Upper lobe of left lung (tissue), 6 donors: ENCODE measurements at regions not wholly inside any gene's neighbourhood (a gene's known extent, or its start where the extent isn't known, plus 50 kb on each side); places are given as distances from the start of the nearest gene placed in this dataset.

Experiments used
- ATAC-seq, 2 donors: fragments of 200-7000 bp; cut with Tn5 transposase; one replicate each; pipeline ENCODE4 v1.9.1; 2022; ENCODE audit warnings: mild to moderate bottlenecking in 2 of 2, moderate library complexity in 2 of 2; ENCODE audit not compliant: low FRiP score in 2 of 2
- DNase-seq, 2 donors: peaks; one replicate each; pipeline ENCODE4 v3.0.0-alpha.2; 2019 to 2020
- H3K27ac ChIP-seq, 4 donors: fragments of 200-600 bp; sonication (generic); one replicate each; pipeline ENCODE4 v1.5.1; 2016 to 2019
- H3K27me3 ChIP-seq, 4 donors: fragments of 200-600 bp; sonication (generic); one replicate each; pipeline ENCODE4 v1.5.1; 2017 to 2019
- H3K36me3 ChIP-seq, 4 donors: fragments of 200-600 bp; sonication (generic); one replicate each; pipeline ENCODE4 v1.5.1; 2016 to 2019
- H3K4me1 ChIP-seq, 4 donors: fragments of 200-600 bp; sonication (generic); one replicate each; pipeline ENCODE4 v1.5.1; 2018 to 2019
- H3K4me3 ChIP-seq, 4 donors: fragments of 200-600 bp; sonication (generic); one replicate each; pipeline ENCODE4 v1.5.1; 2017 to 2019; ENCODE audit warnings: mild to moderate bottlenecking in 2 of 4, moderate library complexity in 1 of 4
- H3K9me3 ChIP-seq, 4 donors: fragments of 200-600 bp; sonication (generic); one replicate each; pipeline ENCODE4 v1.5.1; 2018 to 2019
- CTCF ChIP-seq, 6 experiments: fragments of 450-650 bp in 4 of 6; fragments of 200-600 bp in 2 of 6; sonication (generic) in 2 of 6; IDR thresholded peaks; one replicate each; pipeline ENCODE4 v1.5.1; 2016 to 2019; ENCODE audit warnings: antibody characterized with exemption in 6 of 6
- EP300 ChIP-seq, 4 donors: sonication (generic); formaldehyde crosslinking; IDR thresholded peaks; one replicate each; pipeline ENCODE4 v1.5.1; 2017; ENCODE audit warnings: antibody characterized with exemption in 4 of 4, control low read depth in 2 of 4
- POLR2A ChIP-seq, 4 donors: fragments of 450-650 bp; IDR thresholded peaks; one replicate each; pipeline ENCODE4 v1.5.1; 2016 to 2017; ENCODE audit warnings: antibody characterized with exemption in 4 of 4, mild to moderate bottlenecking in 2 of 4
- POLR2AphosphoS5 ChIP-seq, 2 donors: sonication (generic); formaldehyde crosslinking; IDR thresholded peaks; one replicate each; pipeline ENCODE4 v1.5.1; 2017; ENCODE audit warnings: antibody characterized with exemption in 2 of 2
- WGBS, 2 donors: methylation state at CpG; one replicate each; pipeline ENCODE4 v1.1.5; 2017 to 2018; 5-methylcytosine and 5-hydroxymethylcytosine counted together
- donor health status: DM: no; HTN: no; CAD: no; lungs with moderate emphysema.
- donor health status: DM: no; HTN: yes; CAD: no; lungs with severe emphysema.

GRCh38 chr3:177515786-177516157 lies 318.5 kb upstream of the TBL1XR1 start:
- no peak for ATAC-seq
- Histone ChIP-seq H3K27me3 (no peaks in the 10 kb centered on the region), H3K4me3 (no peak overlapping the region), H3K4me1 (peaks cover 0 to 9% (median 3%) of the 10 kb centered on the region in 4 donors), H3K36me3 (no peaks in the 10 kb centered on the region), H3K9me3 (no peaks in the 10 kb centered on the region), H3K27ac (no peak overlapping the region)
- no peak for DNase-seq
- 61 to 65% methylated on average over 3 of the region's 3 CpGs for WGBS, 2 donors
- TF ChIP-seq CTCF (IDR thresholded peaks at IDR 0.05) (no peak), EP300 (IDR thresholded peaks at IDR 0.05) (no peak), POLR2AphosphoS5 (IDR thresholded peaks at IDR 0.05) (no peak), POLR2A (IDR thresholded peaks at IDR 0.05) (no peak)

- H3K36me3 ChIP-seq = no peaks in the 10 kb centered on the region
- DNase-seq (peak in 1 of 2 donors; percentile 51), ATAC-seq (peak in 1 of 2 donors; percentile 24)
- no peak overlapping the region for H3K4me3 ChIP-seq
- peaks cover 0 to 9% (median 3%) of the 10 kb centered on the region in 4 donors for H3K4me1 ChIP-seq
- H3K27me3 ChIP-seq = no peaks in the 10 kb centered on the region
- TF ChIP-seq CTCF (IDR thresholded peaks at IDR 0.05) (no peak), POLR2AphosphoS5 (IDR thresholded peaks at IDR 0.05) (peak in 1 of 2 donors; percentile 42)
- peak overlapping the region in 1 of 4 donors; percentile 1 for H3K27ac ChIP-seq
- 66 to 69% methylated on average over 13 to 14 of the region's 14 CpGs for WGBS, 2 donors
- H3K9me3 ChIP-seq = no peaks in the 10 kb centered on the region
These were observed 319.1 kb upstream of the TBL1XR1 start for GRCh38 chr3:177516158-177517011.

GRCh38 chr3:177517906-177518305 lies 320.6 kb upstream of the TBL1XR1 start:
- 95 to 100% methylated on average over 2 of the region's 2 CpGs for WGBS, 2 donors
- Histone ChIP-seq H3K4me1 (peaks cover 0 to 9% (median 5%) of the 10 kb centered on the region in 4 donors), H3K9me3 (no peaks in the 10 kb centered on the region), H3K27ac (no peak overlapping the region), H3K27me3 (no peaks in the 10 kb centered on the region), H3K36me3 (no peaks in the 10 kb centered on the region), H3K4me3 (no peak overlapping the region)
- TF ChIP-seq EP300 (IDR thresholded peaks at IDR 0.05) = no peak
- TF ChIP-seq POLR2A (IDR thresholded peaks at IDR 0.05) = no peak
- no peak for TF ChIP-seq POLR2AphosphoS5 (IDR thresholded peaks at IDR 0.05)
- TF ChIP-seq CTCF (IDR thresholded peaks at IDR 0.05) = no peak
- DNase-seq (no peak), ATAC-seq (no peak)

GRCh38 chr3:177519588-177519987 lies 322.3 kb upstream of the TBL1XR1 start:
- DNase-seq (peak in 1 of 2 donors; percentile 11), ATAC-seq (no peak)
- Histone ChIP-seq H3K4me1 (peaks cover 0 to 9% (median 5%) of the 10 kb centered on the region in 4 donors), H3K4me3 (no peak overlapping the region), H3K27ac (no peak overlapping the region), H3K9me3 (no peaks in the 10 kb centered on the region), H3K36me3 (no peaks in the 10 kb centered on the region), H3K27me3 (no peaks in the 10 kb centered on the region)
- TF ChIP-seq POLR2A (IDR thresholded peaks at IDR 0.05) = no peak
- no peak for TF ChIP-seq EP300 (IDR thresholded peaks at IDR 0.05)
- TF ChIP-seq POLR2AphosphoS5 (IDR thresholded peaks at IDR 0.05) = no peak
- no peak for TF ChIP-seq CTCF (IDR thresholded peaks at IDR 0.05)
- WGBS, 2 donors = 95 to 97% methylated on average over 13 of the region's 13 CpGs

- Histone ChIP-seq H3K27me3 (no peaks in the 10 kb centered on the region), H3K4me1 (peaks cover 3 to 7% (median 5%) of the 10 kb centered on the region in 4 donors), H3K9me3 (no peaks in the 10 kb centered on the region), H3K4me3 (no peak overlapping the region), H3K27ac (no peak overlapping the region), H3K36me3 (no peaks in the 10 kb centered on the region)
- peak in 1 of 2 donors; percentile 89 for DNase-seq
- TF ChIP-seq CTCF (IDR thresholded peaks at IDR 0.05) (peak in 4 of 6 experiments; percentile 20 to 62 (median 57)), POLR2A (IDR thresholded peaks at IDR 0.05) (no peak), EP300 (IDR thresholded peaks at IDR 0.05) (peak in 1 of 4 donors; percentile 46), POLR2AphosphoS5 (IDR thresholded peaks at IDR 0.05) (peak; percentile 8 to 12)
- WGBS, 2 donors = 76 to 79% methylated on average over 5 to 8 of the region's 8 CpGs
- peak; percentile 53 to 83 for ATAC-seq
These were observed 324.0 kb upstream of the TBL1XR1 start for GRCh38 chr3:177521305-177521704.
